Kidney epithelial cell (primary cell): ENCODE measurements at regions not wholly inside any gene's neighbourhood (a gene's known extent, or its start where the extent isn't known, plus 50 kb on each side); places are given as distances from the start of the nearest gene placed in this dataset.

Experiments used
- DNase-seq: peaks from one replicate; pipeline ENCODE4 v3.0.0-alpha.2; 2010; ENCODE audit warnings: low read depth
- H3K27me3 ChIP-seq: 2 replicates; pipeline ENCODE4 v1.6.0; 2011; ENCODE audit warnings: low read length; ENCODE audit not compliant: control insufficient read depth, insufficient read depth
- H3K36me3 ChIP-seq: 2 replicates; pipeline ENCODE4 v1.5.1; 2011; ENCODE audit warnings: low read length; ENCODE audit not compliant: control insufficient read depth, insufficient read depth
- H3K4me3 ChIP-seq: 2 replicates; pipeline ENCODE4 v1.5.1; 2011; ENCODE audit warnings: low read depth, mild to moderate bottlenecking, control low read depth, low read length
- TF ChIP-seq, protein P1 (sequence below): IDR thresholded peaks from 2 replicates; pipeline ENCODE4 v1.5.1; 2011; ENCODE audit warnings: mild to moderate bottlenecking, moderate library complexity, low read length, control low read depth, inconsistent platforms; ENCODE audit not compliant: insufficient read depth, poor library complexity, severe bottlenecking

- Histone ChIP-seq H3K4me3 (no peak overlapping the region), H3K27me3 (no peaks in the 10 kb centered on the region), H3K36me3 (no peaks in the 10 kb centered on the region)
- no peak for DNase-seq
- TF ChIP-seq, protein P1, sequence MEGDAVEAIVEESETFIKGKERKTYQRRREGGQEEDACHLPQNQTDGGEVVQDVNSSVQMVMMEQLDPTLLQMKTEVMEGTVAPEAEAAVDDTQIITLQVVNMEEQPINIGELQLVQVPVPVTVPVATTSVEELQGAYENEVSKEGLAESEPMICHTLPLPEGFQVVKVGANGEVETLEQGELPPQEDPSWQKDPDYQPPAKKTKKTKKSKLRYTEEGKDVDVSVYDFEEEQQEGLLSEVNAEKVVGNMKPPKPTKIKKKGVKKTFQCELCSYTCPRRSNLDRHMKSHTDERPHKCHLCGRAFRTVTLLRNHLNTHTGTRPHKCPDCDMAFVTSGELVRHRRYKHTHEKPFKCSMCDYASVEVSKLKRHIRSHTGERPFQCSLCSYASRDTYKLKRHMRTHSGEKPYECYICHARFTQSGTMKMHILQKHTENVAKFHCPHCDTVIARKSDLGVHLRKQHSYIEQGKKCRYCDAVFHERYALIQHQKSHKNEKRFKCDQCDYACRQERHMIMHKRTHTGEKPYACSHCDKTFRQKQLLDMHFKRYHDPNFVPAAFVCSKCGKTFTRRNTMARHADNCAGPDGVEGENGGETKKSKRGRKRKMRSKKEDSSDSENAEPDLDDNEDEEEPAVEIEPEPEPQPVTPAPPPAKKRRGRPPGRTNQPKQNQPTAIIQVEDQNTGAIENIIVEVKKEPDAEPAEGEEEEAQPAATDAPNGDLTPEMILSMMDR, result no peak
These were observed 107.2 kb upstream of the IGFBP3 start for GRCh38 chr7:46028246-46028645.

DNA sequence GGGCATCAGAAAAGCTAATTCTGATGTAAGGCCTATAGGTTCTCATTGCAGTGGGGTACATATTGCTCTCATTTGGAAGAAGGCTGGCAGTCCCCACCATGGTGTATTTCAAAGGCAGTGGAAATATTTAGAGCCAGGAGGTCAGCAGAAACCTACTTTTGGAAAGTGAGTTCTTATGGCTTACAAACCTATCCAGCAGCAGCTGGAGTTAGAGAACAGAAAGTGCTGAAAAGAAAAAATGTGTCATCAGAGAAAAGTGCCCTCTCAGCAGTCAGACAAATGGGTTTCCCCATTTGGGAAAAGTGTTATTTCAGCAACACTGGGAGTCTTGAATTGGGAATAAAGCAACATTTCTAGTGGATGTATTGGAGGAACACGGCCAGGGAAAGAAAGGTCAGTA, 105.7 kb upstream of the IGFBP3 start:
- Histone ChIP-seq H3K36me3 (no peaks in the 10 kb centered on the region), H3K27me3 (no peaks in the 10 kb centered on the region), H3K4me3 (no peak overlapping the region)
- TF ChIP-seq, protein P1, result no peak
- no peak for DNase-seq

DNA sequence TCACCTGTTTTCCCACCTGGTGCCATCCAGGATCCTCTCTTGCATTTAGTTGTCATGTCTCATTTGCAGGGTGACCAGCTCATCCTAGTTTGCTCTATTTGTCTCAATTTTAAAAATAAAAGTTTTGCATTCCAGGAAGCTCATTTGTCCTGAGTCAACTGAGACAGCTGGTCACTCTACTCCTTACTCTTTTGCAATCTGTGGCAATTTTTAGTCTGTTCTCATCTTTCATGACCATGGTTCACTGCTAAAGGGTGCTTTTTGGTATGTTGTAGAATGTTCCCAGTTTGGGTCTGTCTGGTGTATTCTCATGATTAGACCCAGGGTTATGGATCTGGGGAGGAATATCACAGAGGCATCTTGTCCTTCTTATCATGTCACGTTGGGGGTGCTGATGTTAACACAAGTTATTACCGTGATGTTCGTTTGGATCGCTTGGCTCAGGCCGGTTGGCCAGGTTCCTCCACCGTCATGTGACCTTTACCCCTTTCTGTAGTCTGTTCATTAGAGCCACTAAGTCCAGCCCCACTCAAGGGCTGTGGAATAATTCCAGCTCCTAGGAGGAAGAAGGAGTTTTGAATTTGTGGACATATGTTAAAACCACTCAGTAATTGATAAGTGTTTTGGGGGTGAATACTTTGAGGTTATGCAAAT, 103.3 kb upstream of the IGFBP3 start:
- no peak for DNase-seq
- TF ChIP-seq, protein P1, result no peak
- Histone ChIP-seq H3K36me3 (no peaks in the 10 kb centered on the region), H3K4me3 (no peak overlapping the region), H3K27me3 (no peaks in the 10 kb centered on the region)

GRCh38 chr7:46022397-46022796, 101.3 kb upstream of the IGFBP3 start:
- DNase-seq, result no peak
- H3K27me3 ChIP-seq, result no peaks in the 10 kb centered on the region
- no peak overlapping the region for H3K4me3 ChIP-seq
- H3K36me3 ChIP-seq, result no peaks in the 10 kb centered on the region
- TF ChIP-seq, protein P1, result no peak

DNA sequence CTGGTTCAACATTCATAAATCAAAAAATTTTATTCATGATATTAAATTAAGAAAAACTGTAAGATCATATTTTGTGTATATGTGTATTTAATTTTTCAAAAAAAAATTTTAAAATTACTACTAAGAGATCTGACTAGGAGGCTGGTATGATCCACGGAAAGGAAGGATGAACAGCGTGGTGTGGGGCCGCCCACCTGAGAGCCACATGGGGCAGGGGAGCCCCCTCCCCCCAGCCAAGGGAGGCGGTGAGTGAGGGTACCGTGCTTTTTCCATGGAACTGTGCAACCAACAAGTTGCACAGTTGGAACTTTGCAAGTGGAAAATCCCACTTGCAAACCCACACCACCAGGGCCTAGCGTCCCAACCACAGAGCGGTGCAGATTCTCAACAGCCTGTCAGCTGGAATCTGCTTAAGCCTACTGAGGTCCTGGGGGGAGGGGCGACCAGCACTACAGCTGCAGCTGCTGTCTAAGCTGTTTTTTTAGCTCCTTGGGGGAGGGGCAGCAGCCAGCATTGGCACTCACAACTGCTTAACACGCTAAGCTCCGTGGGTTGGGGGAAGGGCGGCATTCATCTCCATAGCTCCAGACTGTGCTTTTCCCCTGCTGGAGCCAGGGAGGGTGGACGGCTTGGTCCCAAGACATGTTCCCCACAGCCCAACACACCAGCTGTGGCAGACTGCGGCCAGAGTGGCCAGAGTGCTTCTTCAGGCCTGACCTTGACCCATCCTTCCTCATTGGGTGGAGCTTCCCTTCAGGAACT, 94.2 kb upstream of the IGFBP3 start:
- TF ChIP-seq, protein P1, result no peak
- H3K36me3 ChIP-seq, result no peaks in the 10 kb centered on the region
- no peaks in the 10 kb centered on the region for H3K27me3 ChIP-seq
- no peak overlapping the region for H3K4me3 ChIP-seq
- DNase-seq, result no peak

GRCh38 chr7:46011501-46011900, 90.4 kb upstream of the IGFBP3 start:
- H3K4me3 ChIP-seq, result no peak overlapping the region
- H3K36me3 ChIP-seq, result no peaks in the 10 kb centered on the region
- no peaks in the 10 kb centered on the region for H3K27me3 ChIP-seq
- DNase-seq, result no peak
- TF ChIP-seq, protein P1, result no peak
